ENCODE measurements at regions not wholly inside any gene's neighbourhood (a gene's known extent, or its start where the extent isn't known, plus 50 kb on each side); places are given as distances from the start of the nearest gene placed in this dataset.

GRCh38 chr20:52364405-52364804, 172.8 kb upstream of the ZFP64 start:
- Histone ChIP-seq H3K56ac (replicated peaks; ENCODE audit: insufficient read length, low read depth, low read length) (no peak overlapping the region), H2BK20ac (ENCODE audit: low read length) (no peak overlapping the region), H4K5ac (ENCODE audit: insufficient read length, low read depth, low read length) (no peak overlapping the region), H3K4me1 (replicated peaks in 1 of 4; ENCODE audit: control insufficient read depth in 3 of 4, insufficient read depth in 4 of 4, low read length in 3 of 4) (no peaks in the 10 kb centered on the region), H2AFZ (ENCODE audit: low read length) (no peak overlapping the region), H4K8ac (ENCODE audit: extremely low read depth, insufficient read depth, low read length) (no peak overlapping the region), H3K9ac (replicated peaks in 1 of 4; ENCODE audit: extremely low read depth in 1 of 4, low read depth in 3 of 4, low read length in 3 of 4) (no peak overlapping the region), H4K20me1 (replicated peaks in 1 of 2; ENCODE audit: control insufficient read depth in 1 of 2, insufficient read depth in 2 of 2, low read length in 2 of 2) (no peaks in the 10 kb centered on the region), H2BK12ac (ENCODE audit: low read depth, low read length) (no peak overlapping the region), H3K9me3 (ENCODE audit: insufficient read depth in 2 of 2, low read depth in 1 of 2, low read length in 1 of 2) (no peaks in the 10 kb centered on the region), H3K36me3 (ENCODE audit: control insufficient read depth in 2 of 4, insufficient read depth in 4 of 4, low read length in 3 of 4) (no peaks in the 10 kb centered on the region), H3K4me2 (ENCODE audit: insufficient read depth in 1 of 2, low read depth in 2 of 2, low read length in 2 of 2) (no peak overlapping the region), H3K79me1 (ENCODE audit: low read depth, low read length) (no peaks in the 10 kb centered on the region), H2BK120ac (replicated peaks; ENCODE audit: low read depth, low read length) (no peak overlapping the region), H3K23me2 (ENCODE audit: low read depth, low read length) (no peaks in the 10 kb centered on the region), H3K79me2 (ENCODE audit: control insufficient read depth in 1 of 2, insufficient read depth in 2 of 2, low read length in 2 of 2) (no peaks in the 10 kb centered on the region), H3K18ac (ENCODE audit: extremely low read depth, low read length) (no peak overlapping the region), H3K4me3 (ENCODE audit: extremely low read depth in 1 of 4, insufficient read depth in 2 of 4, low read depth in 3 of 4, low read length in 4 of 4) (no peak overlapping the region), H3K27ac (ENCODE audit: low read depth, low read length) (no peak overlapping the region), H3K23ac (ENCODE audit: insufficient read length) (no peak overlapping the region), H3K14ac (ENCODE audit: insufficient read length) (no peak overlapping the region), H2BK15ac (ENCODE audit: low read length) (no peak overlapping the region), H4K91ac (replicated peaks; ENCODE audit: insufficient read length, low read length) (no peak overlapping the region), H3K4ac (replicated peaks; ENCODE audit: insufficient read length, low read depth, low read length) (no peak overlapping the region), H2BK5ac (ENCODE audit: low read depth, low read length) (no peak overlapping the region), H3K27me3 (replicated peaks in 1 of 4; ENCODE audit: control insufficient read depth in 3 of 4, extremely low read depth in 1 of 4, insufficient read depth in 3 of 4, low read length in 3 of 4) (no peaks in the 10 kb centered on the region; a peak in 1 of 7 replicates), H2AK5ac (ENCODE audit: low read depth, low read length) (no peak overlapping the region)
- FAIRE-seq: no peak
- ChIA-PET POLR2A (ENCODE audit: partially characterized antibody) (no interaction called here), CTCF (ENCODE audit: partially characterized antibody) (interaction anchor here (0.7 kb wide), 1 partner anchor 983 kb away, joined by 3 read pairs; no protein-coding TSS in a partner anchor)
- 100% methylated on average over 1 of the region's 1 CpG; no CpG with 5 or more reads in 1 of the 2 experiments for WGBS, 2 experiments (ENCODE audit: extremely low coverage in 1 of 2, insufficient coverage in 1 of 2, insufficient read length in 1 of 2, insufficient replicate concordance in 2 of 2, low coverage in 1 of 2, low lambda C conversion rate in 2 of 2, missing lambda C conversion rate in 1 of 2)
- no peak for DNase-seq (ENCODE audit: low read depth in 1 of 2, low spot score in 2 of 2)
- no peak for TF ChIP-seq SP1 (IDR thresholded peaks at IDR 0.05; ENCODE audit: low read depth, low read length)
- no peak for TF ChIP-seq BCL11A (IDR thresholded peaks at IDR 0.05; ENCODE audit: low read depth in 2 of 2, low read length in 2 of 2)
- no peak for TF ChIP-seq ATF2 (IDR thresholded peaks at IDR 0.05; ENCODE audit: low read length)
- no peak for TF ChIP-seq ZNF274 (IDR thresholded peaks at IDR 0.05; ENCODE audit: borderline replicate concordance, extremely low read depth, low read length)
- TF ChIP-seq CREB1 (IDR thresholded peaks at IDR 0.05): no peak
- TF ChIP-seq NANOG (IDR thresholded peaks at IDR 0.05; ENCODE audit: insufficient read depth, low read depth, low read length, poor library complexity, severe bottlenecking): no peak
- no peak for TF ChIP-seq EGR1 (IDR thresholded peaks at IDR 0.05; ENCODE audit: borderline replicate concordance, low read depth, low read length)
- no peak for TF ChIP-seq RFX5 (IDR thresholded peaks at IDR 0.05; ENCODE audit: borderline replicate concordance, low read depth, low read length)
- no peak for TF ChIP-seq HDAC6 (IDR thresholded peaks at IDR 0.05; ENCODE audit: low read depth, low read length)
- no peak for TF ChIP-seq TEAD4 (IDR thresholded peaks at IDR 0.05; ENCODE audit: low read depth, low read length)
- TF ChIP-seq CBX8 (IDR thresholded peaks at IDR 0.05; ENCODE audit: borderline replicate concordance, low read depth, low read length): no peak
- no peak for TF ChIP-seq BACH1 (IDR thresholded peaks at IDR 0.05; ENCODE audit: low read length)

All from H1 (cell line).